RCC 7860 (cell line): ENCODE measurements at regions not wholly inside any gene's neighbourhood (a gene's known extent, or its start where the extent isn't known, plus 50 kb on each side); places are given as distances from the start of the nearest gene placed in this dataset.
A peak's percentile ranks its signal among the peaks of the same experiment; 100 is the strongest.

Source experiments
- DNase-seq: peaks from one replicate; pipeline ENCODE4 v3.0.0-alpha.2; 2015; ENCODE audit warnings: low spot score
- FAIRE-seq: peaks from 2 replicates; lab custom pipeline; 2012; peaks lifted over from hg19 to GRCh38; lab: Jason Lieb, UNC

DNA sequence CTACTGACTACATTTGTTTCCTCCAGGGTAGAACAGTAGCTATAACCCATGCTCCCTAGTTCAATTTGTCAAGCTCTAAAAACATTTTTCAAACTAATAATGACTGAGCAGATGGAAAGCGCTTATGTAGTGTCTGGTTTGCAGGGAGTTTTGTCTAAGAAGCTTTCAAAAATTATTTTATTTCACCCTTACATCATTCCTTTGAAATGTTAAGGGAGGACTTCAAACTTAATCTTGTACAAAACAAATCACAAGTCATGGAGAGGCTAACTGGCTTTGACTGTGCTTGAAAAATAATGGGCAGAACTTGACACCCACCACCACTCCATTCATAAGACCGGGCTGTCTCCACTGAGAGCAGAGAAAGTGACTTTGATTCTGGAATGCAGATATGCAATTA, 153.4 kb upstream of the QRFPR start:
- FAIRE-seq (no peak), DNase-seq (no peak)

- no peak for FAIRE-seq
- DNase-seq = no peak
Measured at GRCh38 chr4:121526509-121526908, 145.7 kb upstream of the QRFPR start.

- no peak for FAIRE-seq
- DNase-seq = no peak
Measured at GRCh38 chr4:121519236-121519838, 138.5 kb upstream of the QRFPR start.

DNA sequence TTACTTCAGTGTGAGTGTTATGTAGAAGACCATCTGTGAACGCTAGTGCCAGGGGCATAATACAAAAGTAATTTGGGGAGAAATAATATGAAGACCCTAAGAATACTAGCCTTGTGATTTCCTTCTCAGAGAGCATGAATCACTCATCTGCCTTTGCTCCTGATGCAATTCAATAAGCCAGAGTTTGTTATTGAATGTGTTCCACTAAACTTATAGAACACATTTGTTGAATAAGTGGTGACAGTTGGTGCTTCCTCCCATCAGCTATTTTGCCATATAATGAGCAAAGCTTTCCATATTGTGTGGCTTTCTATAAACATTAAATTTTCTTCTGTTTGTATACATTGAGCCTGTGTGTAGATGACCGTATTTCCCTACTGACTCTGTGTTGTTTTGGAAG, 136.4 kb upstream of the QRFPR start:
- DNase-seq = no peak
- FAIRE-seq = no peak

DNA sequence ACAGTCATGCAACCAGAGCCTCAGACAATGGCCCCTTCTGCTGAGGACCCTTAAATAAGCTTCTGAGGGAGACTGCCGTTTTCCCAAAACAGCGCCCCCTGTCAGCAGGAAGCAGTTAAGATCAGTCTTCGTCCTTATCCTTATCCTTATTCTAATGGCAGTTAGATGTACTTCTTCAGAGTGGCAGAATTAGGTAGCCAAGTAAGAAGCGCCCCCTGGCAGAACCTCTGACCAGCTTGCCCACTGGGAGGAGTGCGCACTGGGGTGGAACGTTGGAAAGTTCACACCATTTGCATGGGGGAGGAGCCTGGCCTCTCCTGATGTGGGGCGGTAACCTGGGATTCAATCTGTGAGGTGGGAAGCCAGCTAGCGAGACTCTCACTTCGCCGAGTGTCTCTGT, 133.6 kb upstream of the QRFPR start:
- DNase-seq (no peak), FAIRE-seq (no peak)

- DNase-seq (no peak), FAIRE-seq (no peak)
Measured at GRCh38 chr4:121510341-121510874, 129.6 kb upstream of the QRFPR start.

DNA sequence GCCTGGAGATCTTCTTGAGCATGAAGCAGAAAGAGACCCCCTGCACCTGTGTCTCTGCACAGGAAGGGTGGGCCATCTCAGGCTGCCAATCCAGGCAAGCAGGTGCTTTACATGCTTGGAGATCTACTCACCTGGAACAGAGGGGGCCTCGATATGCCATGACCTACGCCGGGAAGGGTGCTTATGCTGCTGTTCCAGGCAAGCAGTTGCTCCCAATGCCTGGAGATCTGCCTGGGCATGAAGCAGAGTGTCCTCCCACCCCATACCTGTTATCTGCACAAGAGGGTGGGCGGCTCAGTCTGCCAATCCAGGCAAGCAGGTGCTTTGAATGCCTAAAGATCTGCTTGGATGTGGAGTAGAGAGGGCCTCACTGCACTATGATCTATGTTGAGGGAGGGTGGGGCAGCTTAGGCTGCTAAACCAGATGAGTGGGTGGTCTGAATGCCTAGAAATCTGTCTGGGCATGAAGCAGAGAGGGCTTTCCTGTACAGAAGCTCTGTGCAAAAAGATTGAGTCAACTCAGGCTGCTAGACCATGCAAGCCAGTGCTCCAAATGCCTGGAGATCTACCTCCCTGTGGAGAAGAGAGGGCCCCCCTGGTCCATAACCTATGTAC, 104.5 kb upstream of the QRFPR start:
- FAIRE-seq (no peak), DNase-seq (no peak)

DNA sequence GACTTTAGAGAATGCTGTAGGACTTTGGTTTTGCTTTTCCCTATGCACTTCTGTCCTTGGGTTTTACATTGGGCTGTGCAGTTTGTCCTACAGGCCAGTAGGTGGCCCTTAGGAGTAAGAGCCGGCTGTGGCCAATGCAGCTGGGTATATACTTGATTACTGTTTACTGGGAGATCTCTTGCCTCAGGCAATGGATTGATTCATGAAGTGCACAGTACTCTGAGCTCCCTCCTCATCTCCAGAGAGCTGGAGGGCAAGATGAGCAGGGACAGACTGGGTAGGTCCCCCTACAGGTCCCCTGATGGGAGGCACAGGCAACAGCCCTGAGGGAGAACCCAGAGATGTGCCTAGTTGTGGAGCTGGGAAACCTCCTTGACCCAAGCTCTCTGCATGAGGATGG, 103.8 kb upstream of the QRFPR start:
- peak; percentile 15 for DNase-seq

DNA sequence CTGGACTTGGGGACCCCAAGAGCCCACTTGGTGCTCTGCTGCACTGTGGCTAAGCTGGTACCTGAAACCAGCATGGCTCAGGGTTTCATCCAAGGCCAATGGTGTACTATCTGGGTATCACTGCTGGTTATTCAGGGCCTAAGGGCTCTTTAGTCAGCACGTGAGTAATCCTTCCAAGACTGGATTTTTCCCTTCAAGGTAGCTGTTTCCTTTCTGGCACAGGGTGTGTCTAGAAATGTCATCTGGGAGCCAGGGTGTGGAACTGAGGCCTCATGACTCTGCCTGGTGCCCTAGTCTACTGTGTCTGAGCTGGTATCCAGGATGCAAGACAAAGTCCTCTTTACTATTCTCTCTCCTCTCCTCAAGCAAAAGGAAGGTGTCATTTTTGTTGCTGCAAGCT, 99.0 kb upstream of the QRFPR start:
- DNase-seq = no peak
- FAIRE-seq = no peak

More for the DNA sequence above, 103.8 kb upstream of the QRFPR start:
- no peak for FAIRE-seq

GRCh38 chr4:121477480-121477879, 96.7 kb upstream of the QRFPR start:
- FAIRE-seq (no peak), DNase-seq (no peak)

DNA sequence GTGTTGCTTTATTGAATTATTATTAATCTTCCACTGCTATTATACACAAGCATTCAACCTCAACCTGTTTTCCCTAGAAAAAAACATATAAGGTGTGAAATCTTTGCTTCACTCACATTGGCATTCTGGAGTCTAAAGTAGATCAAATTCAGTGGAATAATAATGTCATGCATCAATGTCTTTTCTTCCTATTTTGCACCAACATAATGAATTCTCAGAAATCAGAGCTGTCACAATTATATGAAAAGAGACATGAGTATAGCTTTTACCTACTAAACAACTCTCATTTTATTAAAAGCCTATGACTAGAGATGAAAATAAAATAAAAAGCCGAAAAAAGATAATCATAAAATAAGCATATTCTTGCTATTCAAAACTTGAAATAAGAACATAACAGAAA, 96.3 kb upstream of the QRFPR start:
- FAIRE-seq = no peak

DNA sequence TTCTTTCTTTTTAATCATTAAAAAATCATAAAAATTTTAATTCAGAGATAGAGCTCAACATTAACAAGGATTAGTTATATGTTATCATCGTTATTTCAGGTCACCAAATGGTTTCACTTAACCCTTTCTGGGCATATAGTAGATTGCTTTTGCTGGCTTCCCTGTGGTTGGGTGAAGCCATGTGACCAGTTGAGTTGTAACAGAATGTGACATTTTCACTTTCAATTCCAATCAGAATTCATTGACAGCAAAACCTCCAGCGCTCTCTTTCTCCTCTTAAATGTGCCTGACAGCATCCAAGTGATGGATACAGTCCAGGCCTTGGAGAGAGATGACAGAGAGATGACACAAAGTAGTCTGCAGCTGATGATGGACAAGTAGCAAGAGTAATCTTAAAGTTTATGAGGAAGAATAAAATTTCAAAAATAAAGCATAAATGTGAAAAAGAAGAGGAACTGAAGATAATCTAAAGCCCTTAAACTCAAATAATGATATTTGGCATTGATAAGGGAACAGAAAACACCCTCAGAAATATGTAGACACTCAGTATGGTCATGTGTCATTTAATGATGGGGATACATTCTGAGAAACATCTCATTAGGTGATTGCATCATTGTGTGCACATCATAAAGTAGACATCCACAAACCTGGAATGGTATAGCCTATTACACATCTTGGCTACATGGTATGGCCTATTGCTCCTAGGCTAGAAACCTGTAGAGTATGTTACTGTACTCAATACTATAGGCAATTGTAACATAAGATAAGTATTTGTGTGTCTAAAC, 92.3 kb upstream of the QRFPR start:
- no peak for FAIRE-seq
- DNase-seq = no peak

More for the DNA sequence above, 96.3 kb upstream of the QRFPR start:
- DNase-seq = no peak

- FAIRE-seq (no peak), DNase-seq (no peak)
Measured at GRCh38 chr4:121464854-121465253, 84.0 kb upstream of the QRFPR start.

- DNase-seq = peak; percentile 20
- no peak for FAIRE-seq
Measured at GRCh38 chr4:121462660-121463261, 81.9 kb upstream of the QRFPR start.

DNA sequence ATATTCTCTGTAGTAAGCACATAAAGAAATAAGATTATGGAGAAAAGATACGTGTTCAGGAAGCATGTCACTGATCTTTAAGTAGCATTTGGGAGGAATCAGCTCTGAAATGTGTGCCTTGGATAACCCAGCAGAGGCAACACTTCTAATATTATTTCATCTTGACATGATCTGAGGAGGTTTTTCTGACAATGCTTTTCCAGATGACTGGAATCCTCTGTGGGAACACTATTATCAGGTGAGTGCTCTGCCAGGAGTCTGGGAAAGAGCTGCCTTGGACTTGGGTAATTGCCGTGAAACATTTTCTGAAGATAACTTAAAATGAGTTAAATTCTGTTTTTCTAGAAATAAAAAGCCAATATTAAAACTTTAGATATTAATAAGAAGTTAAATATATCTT, 78.2 kb upstream of the QRFPR start:
- FAIRE-seq (no peak), DNase-seq (no peak)

- FAIRE-seq (no peak), DNase-seq (no peak)
Measured at GRCh38 chr4:121457278-121457875, 76.6 kb upstream of the QRFPR start.

DNA sequence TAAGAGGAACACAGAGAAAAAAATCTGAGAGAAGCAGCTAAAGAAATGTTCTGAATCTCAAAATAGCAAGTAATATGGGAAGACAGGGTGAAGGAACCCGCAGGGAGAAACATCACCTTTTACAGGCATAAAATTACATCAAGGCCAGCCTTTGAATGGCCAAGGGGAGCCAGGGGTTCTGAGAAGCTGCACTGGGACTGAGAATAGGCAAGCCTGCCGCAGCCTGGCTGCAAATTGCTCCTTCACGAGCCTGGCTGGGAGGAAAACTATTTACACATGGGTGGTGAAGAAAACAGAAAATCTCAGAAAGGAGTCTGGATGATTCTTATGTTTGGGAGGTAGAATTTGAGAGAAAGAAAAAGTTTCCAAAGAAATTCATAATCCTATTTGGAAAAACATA, 74.5 kb upstream of the QRFPR start:
- no peak for FAIRE-seq
- no peak for DNase-seq

DNA sequence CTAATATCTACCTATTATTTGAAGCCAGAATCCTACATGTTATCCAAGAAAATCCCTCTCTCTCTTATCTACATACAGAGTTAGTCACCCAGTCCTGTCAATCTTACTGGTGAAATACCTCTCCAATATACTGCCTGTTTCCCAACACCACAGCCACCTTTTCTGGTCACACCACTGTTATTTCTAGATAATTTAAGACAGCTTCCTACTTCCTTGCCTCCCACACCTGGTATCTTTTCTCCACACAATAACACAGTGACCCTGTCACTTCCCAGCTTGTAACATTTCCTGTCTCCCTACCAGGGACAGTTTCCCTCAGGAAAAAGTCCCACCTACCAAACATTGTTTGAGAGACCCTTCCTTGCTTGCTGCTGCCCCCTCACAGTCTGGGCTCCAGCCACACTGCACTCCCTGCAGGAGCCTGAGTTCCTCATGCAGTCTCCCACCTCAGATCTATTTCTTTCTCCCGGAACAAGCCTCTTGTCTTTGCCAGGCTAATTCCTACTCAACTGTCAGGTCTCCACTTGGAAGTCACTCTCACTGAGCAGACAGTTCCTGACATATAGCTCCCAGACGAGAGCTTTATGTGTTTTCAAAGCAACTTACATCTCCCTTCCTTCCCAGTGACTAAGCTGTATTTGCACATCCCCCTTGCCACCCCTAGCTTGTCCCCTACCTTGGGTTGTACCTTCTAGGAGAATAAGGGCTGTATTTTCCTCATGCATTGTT, 73.6 kb upstream of the QRFPR start:
- FAIRE-seq (no peak), DNase-seq (peak; percentile 31)

- FAIRE-seq (no peak), DNase-seq (no peak)
Measured at GRCh38 chr4:121451310-121451709, 70.5 kb upstream of the QRFPR start.

DNA sequence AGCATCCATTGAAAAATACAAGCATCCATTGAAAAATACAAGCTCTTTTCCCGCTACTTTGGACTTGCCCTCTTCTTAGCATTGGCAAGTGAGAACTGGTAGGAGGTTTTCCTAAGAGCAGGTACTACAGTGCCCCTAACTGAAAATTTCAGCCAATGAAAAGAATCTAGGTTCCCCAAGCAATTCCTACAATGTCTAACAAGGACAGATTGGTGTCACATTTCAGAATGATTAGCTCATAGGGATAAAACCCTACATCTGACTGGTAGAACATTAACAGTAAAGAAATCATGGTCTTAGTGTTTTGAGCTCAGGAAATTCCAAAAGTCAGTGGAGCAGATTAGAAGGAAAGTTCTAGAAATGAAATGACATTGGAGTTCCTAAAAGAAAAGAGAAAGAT, 68.6 kb upstream of the QRFPR start:
- DNase-seq (peak; percentile 87), FAIRE-seq (peak; percentile 94)
